A673 (cell line): ENCODE measurements at regions not wholly inside any gene's neighbourhood (a gene's known extent, or its start where the extent isn't known, plus 50 kb on each side); places are given as distances from the start of the nearest gene placed in this dataset.

Source experiments
- BruUV-seq: library from RNA; stranded (reverse); fragments of 400-500 nt; replicated peaks from 2 replicates; lab custom pipeline; 2021; lab: Mats Ljungman, UMichigan
- CTCF ChIA-PET: fragments of 300-600 bp; sonication (Branson Sonifier 250); formaldehyde crosslinking; loops from one replicate; lab custom pipeline; 2022; ENCODE audit warnings: antibody characterized with exemption; lab: Charles Lee
- POLR2A ChIA-PET: fragments of 300-600 bp; sonication (Branson Sonifier 250); formaldehyde crosslinking; loops from one replicate; lab custom pipeline; 2022; ENCODE audit warnings: antibody characterized with exemption; ENCODE audit not compliant: low non-redundant PET; lab: Charles Lee
- DNase-seq: peaks from one replicate; pipeline ENCODE4 v3.0.0-alpha.2; 2015; ENCODE audit warnings: low spot score
- H3K27ac ChIP-seq: fragments of 200-600 bp; sonication (generic); 2 replicates; pipeline ENCODE4 v1.5.1; 2016; ENCODE audit warnings: mixed run types, low read depth, mild to moderate bottlenecking, mixed read lengths, antibody characterized with exemption, low read length; ENCODE audit not compliant: poor library complexity, severe bottlenecking
- H3K27me3 ChIP-seq: fragments of 200-600 bp; sonication (generic); replicated peaks from 2 replicates; pipeline ENCODE4 v1.6.1; 2017; ENCODE audit warnings: mixed run types, low read depth, mild to moderate bottlenecking, mixed read lengths, antibody characterized with exemption, low read length; ENCODE audit not compliant: insufficient read depth, poor library complexity
- H3K36me3 ChIP-seq: fragments of 200-600 bp; sonication (generic); 2 replicates; pipeline ENCODE4 v1.6.1; 2016; ENCODE audit warnings: mixed run types, mild to moderate bottlenecking, mixed read lengths, antibody characterized with exemption, low read length; ENCODE audit not compliant: insufficient read depth, poor library complexity, severe bottlenecking
- H3K4me1 ChIP-seq: fragments of 200-600 bp; sonication (generic); 2 replicates; pipeline ENCODE4 v1.6.1; 2017; ENCODE audit warnings: mixed run types, mild to moderate bottlenecking, mixed read lengths, antibody characterized with exemption, low read length; ENCODE audit not compliant: insufficient read depth, poor library complexity, severe bottlenecking
- H3K4me3 ChIP-seq: fragments of 200-600 bp; sonication (generic); 2 replicates; pipeline ENCODE4 v1.5.1; 2016; ENCODE audit warnings: low read depth, mixed run types, mild to moderate bottlenecking, mixed read lengths, low read length; ENCODE audit not compliant: poor library complexity, severe bottlenecking
- H3K9me3 ChIP-seq: fragments of 200-600 bp; sonication (generic); 2 replicates; pipeline ENCODE4 v1.6.1; 2016; ENCODE audit warnings: mixed run types, low read depth, mild to moderate bottlenecking, mixed read lengths, antibody characterized with exemption, low read length; ENCODE audit not compliant: poor library complexity, severe bottlenecking
- EZH2 ChIP-seq: fragments of 200-600 bp; sonication (generic); IDR thresholded peaks from 2 replicates; pipeline ENCODE4 v1.6.1; 2017; ENCODE audit warnings: borderline replicate concordance, low read depth, mild to moderate bottlenecking, mixed read lengths, antibody characterized with exemption, low read length; ENCODE audit not compliant: poor library complexity, severe bottlenecking
- intact Hi-C: fragments of 100-400 bp; cut with micrococcal nuclease; formaldehyde crosslinking; loops from one replicate; pipeline ENCODE4 v1.10.0; 2022; ENCODE audit not compliant: unreplicated experiment
- TF ChIP-seq, protein P1 (sequence below): fragments of 300-800, 200-600 bp; sonication (generic); conservative IDR thresholded peaks from 2 replicates; pipeline ENCODE4 v1.5.1; 2017; ENCODE audit warnings: low read depth, mild to moderate bottlenecking, antibody characterized with exemption, low read length, moderate library complexity, mixed read lengths

DNA sequence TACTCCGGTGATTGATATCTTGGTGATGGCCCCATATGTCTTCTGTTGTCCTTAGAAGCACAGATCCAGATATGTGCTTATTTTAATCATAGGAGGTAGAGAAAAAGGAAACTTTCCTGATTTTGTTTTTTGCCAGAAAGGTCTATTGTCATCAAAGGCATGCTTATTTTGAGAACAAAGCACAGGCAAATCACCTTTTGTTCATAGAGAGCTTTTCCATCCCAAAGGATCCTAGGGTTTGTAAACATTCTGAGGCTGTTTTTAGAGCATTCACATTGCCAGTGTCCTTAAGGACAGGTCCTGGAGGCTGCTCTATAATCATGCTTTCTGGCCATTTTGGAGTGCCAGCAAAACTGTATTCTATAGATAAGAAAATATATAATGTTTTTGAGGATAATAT, 148.5 kb upstream of the SEL1L start:
- no peak for DNase-seq
- Histone ChIP-seq H3K36me3 (no peaks in the 10 kb centered on the region), H3K4me1 (no peaks in the 10 kb centered on the region), H3K27me3 (no peaks in the 10 kb centered on the region), H3K9me3 (no peaks in the 10 kb centered on the region), H3K4me3 (no peak overlapping the region), H3K27ac (no peak overlapping the region)
- ChIA-PET POLR2A (no interaction called here), CTCF (no interaction called here)
- no TSS peak for BruUV-seq
- intact Hi-C loops, result no loop called here
- TF ChIP-seq, protein P1, sequence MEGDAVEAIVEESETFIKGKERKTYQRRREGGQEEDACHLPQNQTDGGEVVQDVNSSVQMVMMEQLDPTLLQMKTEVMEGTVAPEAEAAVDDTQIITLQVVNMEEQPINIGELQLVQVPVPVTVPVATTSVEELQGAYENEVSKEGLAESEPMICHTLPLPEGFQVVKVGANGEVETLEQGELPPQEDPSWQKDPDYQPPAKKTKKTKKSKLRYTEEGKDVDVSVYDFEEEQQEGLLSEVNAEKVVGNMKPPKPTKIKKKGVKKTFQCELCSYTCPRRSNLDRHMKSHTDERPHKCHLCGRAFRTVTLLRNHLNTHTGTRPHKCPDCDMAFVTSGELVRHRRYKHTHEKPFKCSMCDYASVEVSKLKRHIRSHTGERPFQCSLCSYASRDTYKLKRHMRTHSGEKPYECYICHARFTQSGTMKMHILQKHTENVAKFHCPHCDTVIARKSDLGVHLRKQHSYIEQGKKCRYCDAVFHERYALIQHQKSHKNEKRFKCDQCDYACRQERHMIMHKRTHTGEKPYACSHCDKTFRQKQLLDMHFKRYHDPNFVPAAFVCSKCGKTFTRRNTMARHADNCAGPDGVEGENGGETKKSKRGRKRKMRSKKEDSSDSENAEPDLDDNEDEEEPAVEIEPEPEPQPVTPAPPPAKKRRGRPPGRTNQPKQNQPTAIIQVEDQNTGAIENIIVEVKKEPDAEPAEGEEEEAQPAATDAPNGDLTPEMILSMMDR, result no peak
- no peak for TF ChIP-seq EZH2

DNA sequence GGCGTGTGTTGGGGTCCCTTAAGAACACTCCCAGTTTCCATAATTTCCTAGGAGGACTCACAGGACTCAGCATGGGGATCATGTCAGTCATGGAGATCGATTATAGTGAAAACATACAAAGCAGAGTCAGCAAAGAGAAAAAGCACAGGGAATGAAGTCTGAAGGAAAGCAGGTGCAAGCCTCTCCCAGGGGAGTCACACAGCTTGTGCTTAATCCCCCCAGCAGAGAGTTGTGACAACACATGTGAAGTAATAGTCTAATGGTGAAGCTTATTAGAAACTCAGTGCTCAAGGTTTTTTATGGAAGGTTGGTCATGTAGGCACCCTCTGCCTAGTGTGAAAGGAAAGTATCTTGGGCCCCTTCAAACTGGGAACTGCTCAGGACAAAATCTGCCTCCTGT, 149.0 kb upstream of the SEL1L start:
- ChIA-PET POLR2A (no interaction called here), CTCF (no interaction called here)
- Histone ChIP-seq H3K36me3 (no peaks in the 10 kb centered on the region), H3K9me3 (no peaks in the 10 kb centered on the region), H3K27me3 (no peaks in the 10 kb centered on the region), H3K27ac (no peak overlapping the region), H3K4me1 (no peaks in the 10 kb centered on the region), H3K4me3 (no peak overlapping the region)
- TF ChIP-seq, protein P1, result no peak
- TF ChIP-seq EZH2, result no peak
- intact Hi-C loops, result no loop called here
- BruUV-seq, result no TSS peak
- DNase-seq, result no peak

DNA sequence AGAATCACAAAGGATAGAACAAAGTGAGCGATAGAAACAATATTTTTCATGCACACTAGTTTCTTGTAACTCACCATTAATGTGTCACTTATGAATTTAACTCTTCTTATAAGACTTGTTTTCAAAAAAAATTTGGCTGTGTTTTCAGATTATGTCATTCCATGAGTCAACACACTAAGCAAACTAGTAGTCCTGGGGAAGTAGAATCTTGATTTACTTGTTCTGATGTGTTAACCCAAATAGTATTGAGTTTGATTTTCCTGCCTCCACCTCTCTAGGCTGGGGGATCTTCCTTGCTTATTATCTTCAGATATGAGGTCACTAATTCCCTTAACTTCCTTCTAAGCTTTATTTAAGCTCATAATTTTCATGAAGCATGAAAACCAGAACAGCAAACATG, 151.0 kb upstream of the SEL1L start:
- CTCF ChIA-PET, result no interaction called here
- POLR2A ChIA-PET, result no interaction called here
- intact Hi-C loops, result no loop called here
- Histone ChIP-seq H3K9me3 (no peaks in the 10 kb centered on the region), H3K4me3 (no peak overlapping the region), H3K36me3 (no peaks in the 10 kb centered on the region), H3K4me1 (no peaks in the 10 kb centered on the region), H3K27me3 (no peaks in the 10 kb centered on the region), H3K27ac (no peak overlapping the region)
- TF ChIP-seq, protein P1, result no peak
- no peak for TF ChIP-seq EZH2
- no TSS peak for BruUV-seq
- DNase-seq, result no peak

DNA sequence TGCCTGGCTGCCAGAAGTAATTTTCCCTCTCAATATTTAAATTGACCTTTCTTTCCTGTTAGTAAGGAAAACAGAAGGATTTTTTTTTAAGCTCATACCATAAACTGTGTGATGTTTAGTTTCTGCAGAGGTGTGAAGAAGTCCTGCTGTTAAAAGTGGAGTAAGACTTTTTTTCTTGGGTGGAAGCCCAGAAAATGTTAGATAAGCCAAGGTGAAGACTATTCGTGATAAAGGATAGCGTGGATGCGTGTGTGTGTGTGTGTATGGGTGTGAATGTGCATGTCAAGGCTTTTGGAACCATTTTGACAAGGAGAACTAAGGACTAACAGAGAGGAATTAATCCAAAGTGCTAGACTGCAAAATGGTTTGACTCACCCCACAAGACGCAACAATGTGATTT, 152.9 kb upstream of the SEL1L start:
- ChIA-PET POLR2A (no interaction called here), CTCF (no interaction called here)
- Histone ChIP-seq H3K4me1 (no peaks in the 10 kb centered on the region), H3K4me3 (no peak overlapping the region), H3K27me3 (no peaks in the 10 kb centered on the region), H3K36me3 (no peaks in the 10 kb centered on the region), H3K27ac (no peak overlapping the region), H3K9me3 (no peaks in the 10 kb centered on the region)
- DNase-seq, result no peak
- BruUV-seq, result no TSS peak
- intact Hi-C loops, result no loop called here
- TF ChIP-seq, protein P1, result no peak
- no peak for TF ChIP-seq EZH2
